ENCODE measurements at regions not wholly inside any gene's neighbourhood (a gene's known extent, or its start where the extent isn't known, plus 50 kb on each side); places are given as distances from the start of the nearest gene placed in this dataset.

DNA sequence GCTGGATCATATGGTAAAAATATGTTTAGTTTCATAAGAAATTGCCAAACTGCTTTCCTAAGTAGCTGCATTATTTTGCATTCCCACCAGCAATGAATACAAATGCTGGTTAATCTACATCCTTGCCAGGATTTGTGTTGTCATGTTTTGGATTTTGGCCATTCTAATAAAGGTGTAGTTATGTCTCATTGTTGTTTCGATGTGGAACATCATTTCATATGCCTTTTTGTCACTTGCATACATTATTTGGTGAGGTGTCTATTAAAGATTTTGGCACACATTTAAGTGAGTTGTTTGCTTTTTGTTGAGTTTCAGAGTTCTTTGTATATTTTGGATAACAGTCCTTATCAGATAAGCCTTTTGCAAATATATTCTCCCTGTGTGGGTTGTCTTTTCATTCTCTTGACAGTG is 299.2 kb upstream of the TFPI start:
- no peak for TF ChIP-seq POLR2A (IDR thresholded peaks at IDR 0.05)
- TF ChIP-seq, protein P1, sequence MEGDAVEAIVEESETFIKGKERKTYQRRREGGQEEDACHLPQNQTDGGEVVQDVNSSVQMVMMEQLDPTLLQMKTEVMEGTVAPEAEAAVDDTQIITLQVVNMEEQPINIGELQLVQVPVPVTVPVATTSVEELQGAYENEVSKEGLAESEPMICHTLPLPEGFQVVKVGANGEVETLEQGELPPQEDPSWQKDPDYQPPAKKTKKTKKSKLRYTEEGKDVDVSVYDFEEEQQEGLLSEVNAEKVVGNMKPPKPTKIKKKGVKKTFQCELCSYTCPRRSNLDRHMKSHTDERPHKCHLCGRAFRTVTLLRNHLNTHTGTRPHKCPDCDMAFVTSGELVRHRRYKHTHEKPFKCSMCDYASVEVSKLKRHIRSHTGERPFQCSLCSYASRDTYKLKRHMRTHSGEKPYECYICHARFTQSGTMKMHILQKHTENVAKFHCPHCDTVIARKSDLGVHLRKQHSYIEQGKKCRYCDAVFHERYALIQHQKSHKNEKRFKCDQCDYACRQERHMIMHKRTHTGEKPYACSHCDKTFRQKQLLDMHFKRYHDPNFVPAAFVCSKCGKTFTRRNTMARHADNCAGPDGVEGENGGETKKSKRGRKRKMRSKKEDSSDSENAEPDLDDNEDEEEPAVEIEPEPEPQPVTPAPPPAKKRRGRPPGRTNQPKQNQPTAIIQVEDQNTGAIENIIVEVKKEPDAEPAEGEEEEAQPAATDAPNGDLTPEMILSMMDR (IDR thresholded peaks at IDR 0.05 in 4 of 5, conservative IDR thresholded peaks at IDR 0.05 in 1 of 5), result no peak

All from gastrocnemius medialis (tissue), 4 donors.